ENCODE measurements at regions not wholly inside any gene's neighbourhood (a gene's known extent, or its start where the extent isn't known, plus 50 kb on each side); places are given as distances from the start of the nearest gene placed in this dataset.
"Not testable (repeated sequence)": the region's sequence is repeated elsewhere in the genome, so short reads cannot be mapped to it uniquely, and the experiment has no call there.

DNA sequence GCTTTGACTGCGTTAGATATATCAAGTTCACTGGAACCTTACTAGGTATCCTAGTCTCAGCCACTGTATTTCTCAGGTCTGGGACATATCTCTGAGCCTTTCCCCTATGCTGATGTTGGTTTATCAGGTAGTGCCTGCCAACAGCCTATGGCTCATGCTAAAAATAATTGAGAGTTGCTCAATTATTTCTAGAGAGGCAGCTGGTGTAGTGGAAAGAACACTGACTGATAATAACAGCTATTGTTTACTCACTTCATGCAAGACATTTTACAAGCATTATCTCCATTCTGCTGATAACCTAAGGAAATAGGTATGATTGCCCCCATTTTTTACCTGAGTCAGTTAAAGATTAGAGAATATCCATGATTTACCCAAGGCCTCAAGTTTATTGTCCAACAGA, 231.4 kb downstream of the LRRN1 start:
- DNase-seq: no peak

- no peak for DNase-seq
These were observed 234.1 kb downstream of the LRRN1 start for GRCh38 chr3:4033296-4033695.

- no peak for DNase-seq
These were observed 236.8 kb downstream of the LRRN1 start for GRCh38 chr3:4036046-4036445.

DNA sequence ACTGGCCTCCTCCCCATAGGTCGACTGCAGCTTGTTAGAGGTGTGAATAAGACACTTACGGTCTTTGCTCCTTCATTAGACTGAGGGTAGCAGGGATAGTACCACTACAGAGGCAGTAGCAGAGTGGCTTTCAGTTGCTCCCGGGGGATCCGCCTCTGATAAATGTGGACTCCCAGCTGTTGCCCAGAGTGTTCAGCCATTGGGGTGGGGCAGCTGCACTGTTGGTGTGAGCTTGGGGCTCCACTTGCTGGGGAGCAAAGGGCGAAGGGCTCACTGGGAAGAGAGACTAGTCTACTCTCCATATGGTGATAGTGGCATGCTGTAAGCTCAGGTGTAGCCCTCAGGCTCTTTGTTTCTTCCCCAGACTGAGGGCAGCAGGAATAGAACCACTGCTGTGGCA, 239.1 kb downstream of the LRRN1 start:
- DNase-seq: no peak

DNA sequence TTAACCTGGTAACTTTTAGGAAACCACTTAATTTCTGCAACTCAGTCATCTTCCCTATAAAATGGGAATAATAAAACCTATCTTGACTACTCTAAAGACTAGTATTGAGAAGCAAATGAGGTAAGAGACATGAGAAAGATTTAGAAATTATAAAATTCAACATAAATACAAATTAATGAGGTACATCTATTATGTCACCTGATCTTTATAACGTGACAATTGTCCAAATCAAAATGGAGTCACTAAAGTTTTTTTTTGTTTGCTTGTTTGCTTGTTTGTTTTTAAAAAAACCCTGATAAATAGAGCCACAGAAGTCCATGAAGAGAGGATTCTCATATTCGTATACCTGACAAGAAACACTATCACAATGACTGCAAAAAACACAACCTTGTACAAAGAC, 242.8 kb downstream of the LRRN1 start:
- DNase-seq: no peak

DNA sequence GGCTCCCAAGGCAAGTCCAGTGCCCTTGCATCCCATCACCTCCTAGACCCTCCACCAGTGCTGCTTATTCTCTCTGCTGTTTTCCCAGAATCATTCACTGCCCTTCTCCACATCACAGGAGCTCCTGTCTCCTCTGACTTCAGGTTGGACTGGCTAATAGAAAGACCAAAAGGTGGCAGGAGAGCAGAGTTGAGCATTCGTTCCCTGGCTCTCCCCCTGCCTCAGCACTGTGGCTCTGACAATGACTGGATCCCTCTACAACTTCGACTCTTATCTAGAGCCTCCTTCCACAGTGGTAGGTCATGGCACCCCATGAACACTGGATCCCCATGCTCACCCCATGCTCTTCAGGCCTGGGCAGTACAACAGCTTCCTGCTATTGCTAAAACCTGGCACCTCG, 243.6 kb downstream of the LRRN1 start:
- no peak for DNase-seq

- no peak for DNase-seq
These were observed 244.8 kb downstream of the LRRN1 start for GRCh38 chr3:4043867-4044575.

DNA sequence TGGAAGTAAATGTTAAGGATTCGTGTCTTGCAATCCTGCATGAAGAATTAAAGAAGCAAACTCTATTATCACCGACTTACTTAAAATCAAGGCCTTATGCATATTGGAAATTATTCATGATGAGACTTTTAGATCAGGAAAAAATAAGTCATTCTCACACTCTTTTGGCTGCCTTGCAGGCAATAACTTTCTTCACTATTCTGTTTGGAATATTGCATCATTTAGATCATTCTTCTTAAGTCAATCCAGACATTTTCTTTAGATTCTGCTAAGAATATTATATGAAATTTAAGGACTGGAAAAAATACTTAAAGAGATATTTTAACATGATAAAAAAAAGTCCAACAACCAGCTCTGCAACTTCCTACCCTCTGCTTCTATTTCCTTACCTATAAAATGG, 245.4 kb downstream of the LRRN1 start:
- DNase-seq: no peak

- no peak for DNase-seq
These were observed 246.5 kb downstream of the LRRN1 start for GRCh38 chr3:4045756-4046155.

- DNase-seq: no peak
These were observed 248.1 kb downstream of the LRRN1 start for GRCh38 chr3:4047366-4047765.

GRCh38 chr3:4052706-4053105, 250.5 kb upstream of the SETMAR start:
- no peak for DNase-seq

DNA sequence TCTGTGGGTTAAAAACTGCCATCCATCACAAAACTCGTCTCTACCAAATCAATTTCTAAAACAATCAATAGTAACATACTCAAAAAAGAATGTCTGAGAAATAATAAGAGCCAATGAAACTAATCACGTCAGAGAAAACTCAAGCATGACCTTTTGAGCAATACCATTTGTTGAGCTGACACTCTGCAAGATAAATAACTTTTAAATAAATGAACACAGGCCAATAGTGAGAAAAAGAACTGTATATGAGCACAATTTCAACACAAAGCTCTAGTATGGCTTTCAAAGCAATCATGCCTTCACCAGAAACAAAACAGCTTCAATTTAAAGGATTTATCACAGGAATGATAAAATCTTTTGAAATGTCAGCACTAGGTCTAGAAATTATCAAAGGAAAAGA, 249.2 kb upstream of the SETMAR start:
- no peak for DNase-seq

DNA sequence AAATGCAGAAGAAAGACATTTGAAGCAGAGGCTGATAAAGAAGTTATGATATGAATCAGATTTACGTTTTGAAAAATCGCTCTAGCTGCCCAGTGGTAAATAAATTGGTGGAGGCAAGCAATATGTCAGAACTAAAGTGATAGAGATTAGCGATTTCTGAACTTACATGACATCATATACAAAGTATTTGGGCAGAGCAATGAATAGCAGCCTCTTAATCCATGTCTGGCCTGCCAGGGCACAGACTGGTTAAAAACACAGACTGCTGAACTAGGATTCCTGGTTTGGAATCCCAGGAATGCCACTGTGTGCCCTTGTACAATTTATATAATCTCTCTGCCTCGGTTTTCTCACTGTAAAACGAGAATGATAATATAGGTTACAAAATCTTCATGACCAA, 243.1 kb upstream of the SETMAR start:
- DNase-seq: no peak

DNA sequence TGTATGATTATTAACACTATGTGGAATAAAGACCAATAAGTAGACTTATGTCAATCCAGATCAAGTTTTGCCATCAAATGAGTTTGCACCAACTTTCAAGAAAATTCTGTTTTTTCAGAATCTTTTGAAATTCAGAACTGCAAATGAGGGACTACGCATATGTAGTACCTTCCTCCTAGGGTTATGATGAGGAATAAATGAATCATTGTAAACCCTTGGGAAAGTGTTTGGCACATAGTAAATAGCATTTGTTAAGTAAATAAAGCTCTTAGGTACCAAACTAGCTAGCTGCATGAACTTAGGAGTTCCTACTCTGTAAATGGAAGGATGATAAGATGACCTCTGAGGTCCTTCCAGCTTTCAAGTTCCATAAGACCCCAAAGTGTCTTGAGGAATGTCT, 242.6 kb upstream of the SETMAR start:
- DNase-seq: no peak

GRCh38 chr3:4061195-4061594, 242.0 kb upstream of the SETMAR start:
- no peak for DNase-seq

- DNase-seq: no peak
These were observed 241.3 kb upstream of the SETMAR start for GRCh38 chr3:4061783-4062360.

DNA sequence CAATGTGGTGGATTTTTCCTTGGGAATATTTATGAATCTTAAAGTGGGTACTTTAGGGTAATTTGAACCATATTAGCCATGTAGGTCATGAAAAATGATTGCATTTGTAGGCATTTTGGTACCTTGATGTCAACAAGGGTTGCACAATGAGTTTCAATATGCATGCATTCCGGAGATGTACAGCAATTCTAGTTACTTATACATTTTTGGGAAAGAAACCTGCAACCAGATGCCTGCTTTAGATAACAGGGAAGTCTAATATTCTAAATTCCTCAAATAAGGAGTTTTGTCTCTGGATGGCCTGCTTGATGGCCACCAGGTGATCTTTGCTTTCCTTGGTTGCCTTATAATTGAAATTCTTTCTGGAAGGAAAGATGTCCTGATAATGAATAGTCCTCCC, 240.5 kb upstream of the SETMAR start:
- no peak for DNase-seq

GRCh38 chr3:4063916-4064574, 239.1 kb upstream of the SETMAR start:
- no peak for DNase-seq

GRCh38 chr3:4065085-4065484, 238.1 kb upstream of the SETMAR start:
- DNase-seq: no peak

- DNase-seq: no peak
These were observed 237.6 kb upstream of the SETMAR start for GRCh38 chr3:4065554-4065953.

DNA sequence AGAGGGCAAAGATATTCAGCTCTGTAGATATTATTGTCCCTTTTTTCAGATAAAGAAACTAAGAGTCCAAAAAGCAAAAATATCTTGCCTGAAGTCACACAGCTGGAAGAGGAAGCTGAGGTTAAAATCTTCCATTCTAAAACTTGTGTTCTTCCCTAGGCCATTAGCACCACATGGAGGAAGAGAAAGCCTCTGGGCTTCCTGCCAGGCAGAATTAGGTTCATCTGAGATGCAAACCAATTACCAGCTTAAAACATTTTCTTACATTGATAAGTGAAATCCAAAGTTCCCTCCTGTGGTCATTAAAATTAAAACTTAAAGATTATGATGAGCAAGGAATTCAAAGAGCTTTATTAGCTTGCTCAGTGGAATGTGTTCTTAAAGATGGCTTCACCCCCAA, 235.3 kb upstream of the SETMAR start:
- no peak for DNase-seq

DNA sequence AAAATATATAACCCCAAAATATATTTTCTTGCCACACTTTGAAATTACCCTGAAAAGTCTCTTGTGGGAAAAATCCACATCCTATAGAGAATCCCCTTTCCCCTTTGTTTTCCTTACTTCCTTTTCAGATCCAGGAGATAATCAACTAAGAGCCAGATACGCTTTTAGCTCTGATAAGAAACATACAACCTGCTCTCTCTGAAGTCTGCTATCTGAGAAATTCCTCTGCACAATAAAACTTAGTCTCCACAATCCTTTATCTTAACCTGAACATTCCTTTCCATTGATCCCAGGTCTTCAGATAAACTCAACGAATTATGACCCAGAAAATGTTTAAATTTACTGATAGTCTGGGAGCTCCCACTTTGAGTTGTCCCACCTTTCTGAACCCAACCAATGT, 233.4 kb upstream of the SETMAR start:
- DNase-seq: no peak

DNA sequence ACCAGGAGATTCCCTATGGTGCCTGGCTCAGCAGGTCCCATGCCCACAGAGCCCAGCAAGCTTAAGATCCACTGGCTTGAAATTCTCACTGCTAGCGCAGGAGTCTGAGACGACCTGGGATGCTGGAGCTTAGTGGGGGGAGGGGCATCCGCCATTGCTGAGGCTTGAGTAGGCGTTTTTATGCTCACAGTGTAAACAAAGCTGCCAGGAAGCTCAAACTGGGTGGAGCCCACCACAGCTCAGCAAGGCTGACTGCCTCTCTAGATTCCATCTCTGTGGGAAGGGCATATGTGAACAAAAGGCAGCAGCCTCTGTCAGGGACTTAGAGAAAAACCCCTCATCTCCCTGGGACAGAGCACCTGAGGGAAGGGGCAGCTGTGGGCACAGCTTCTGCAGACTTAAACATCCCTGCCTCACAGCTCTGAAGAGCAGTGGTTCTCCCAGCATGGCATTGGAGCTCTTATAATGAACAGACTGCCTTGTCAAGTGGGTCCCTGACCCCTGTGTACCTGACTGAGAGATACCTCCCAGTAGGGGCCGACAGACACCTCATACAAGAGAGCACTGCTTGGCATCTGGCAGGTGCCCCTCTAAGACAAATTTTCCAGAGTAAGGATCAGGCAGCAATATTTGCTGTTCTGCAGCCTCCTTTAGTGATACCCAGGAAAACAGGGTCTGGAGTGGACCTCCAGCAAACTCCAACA, 231.5 kb upstream of the SETMAR start:
- DNase-seq: no peak

DNA sequence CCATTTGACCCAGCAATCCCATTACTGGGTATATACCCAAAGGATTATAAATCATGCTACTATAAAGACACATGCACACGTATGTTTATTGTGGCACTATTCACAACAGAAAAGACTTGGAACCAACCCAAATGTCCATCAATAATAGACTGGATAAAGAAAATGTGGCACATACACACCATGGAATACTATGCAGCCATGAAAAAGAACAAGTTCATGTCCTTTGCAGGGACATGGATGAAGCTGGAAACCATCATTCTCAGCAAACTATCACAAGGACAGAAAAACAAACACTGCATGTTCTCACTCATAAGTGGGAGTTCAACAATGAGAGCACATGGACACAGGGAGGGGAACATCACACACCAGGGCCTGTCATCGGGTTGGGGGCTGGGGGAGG, 225.9 kb upstream of the SETMAR start:
- not testable (repeated sequence) for DNase-seq
